Sigmoid colon (tissue), 4 donors: ENCODE measurements at regions not wholly inside any gene's neighbourhood (a gene's known extent, or its start where the extent isn't known, plus 50 kb on each side); places are given as distances from the start of the nearest gene placed in this dataset.

Source experiments
- POLR2A ChIP-seq, 2 donors: fragments of 450-650 bp; IDR thresholded peaks; one replicate each; pipeline ENCODE4 v1.6.1; 2016; ENCODE audit warnings: antibody characterized with exemption in 2 of 2, mild to moderate bottlenecking in 2 of 2, moderate library complexity in 2 of 2
- POLR2AphosphoS5 ChIP-seq, 4 donors: sonication (generic); formaldehyde crosslinking; IDR thresholded peaks; one replicate each; pipeline ENCODE4 v1.6.1; 2017; ENCODE audit warnings: antibody characterized with exemption in 4 of 4
- TF ChIP-seq, protein P1 (sequence below), 4 experiments: fragments of 450-650 bp in 3 of 4; fragments of 200-600 bp in 1 of 4; IDR thresholded peaks; one replicate each; pipeline ENCODE4 v1.5.1; 2016 to 2019; ENCODE audit warnings: antibody characterized with exemption in 4 of 4, mild to moderate bottlenecking in 3 of 4, moderate library complexity in 2 of 4

DNA sequence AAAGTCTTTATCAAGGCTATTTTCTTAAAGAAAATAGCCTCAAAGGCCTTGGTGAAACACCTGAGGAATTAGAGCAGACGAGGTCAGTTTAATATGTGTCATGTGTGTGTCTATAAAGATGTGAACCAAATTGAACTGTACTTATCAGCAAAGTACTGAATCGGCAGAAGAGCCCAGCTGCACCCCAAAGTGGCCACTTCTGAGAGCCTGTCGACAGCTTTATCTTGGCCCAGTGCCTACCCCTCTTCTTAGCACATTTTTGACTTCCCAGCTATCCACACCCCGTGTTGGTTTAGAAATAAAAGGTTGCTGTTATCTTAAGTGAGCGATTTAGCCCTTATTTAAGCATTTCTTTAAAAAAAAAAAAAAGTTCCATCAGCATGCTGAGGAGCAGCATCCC is 329.7 kb downstream of the FBXW7 start:
- no peak for TF ChIP-seq POLR2A (IDR thresholded peaks at IDR 0.05)
- TF ChIP-seq, protein P1, sequence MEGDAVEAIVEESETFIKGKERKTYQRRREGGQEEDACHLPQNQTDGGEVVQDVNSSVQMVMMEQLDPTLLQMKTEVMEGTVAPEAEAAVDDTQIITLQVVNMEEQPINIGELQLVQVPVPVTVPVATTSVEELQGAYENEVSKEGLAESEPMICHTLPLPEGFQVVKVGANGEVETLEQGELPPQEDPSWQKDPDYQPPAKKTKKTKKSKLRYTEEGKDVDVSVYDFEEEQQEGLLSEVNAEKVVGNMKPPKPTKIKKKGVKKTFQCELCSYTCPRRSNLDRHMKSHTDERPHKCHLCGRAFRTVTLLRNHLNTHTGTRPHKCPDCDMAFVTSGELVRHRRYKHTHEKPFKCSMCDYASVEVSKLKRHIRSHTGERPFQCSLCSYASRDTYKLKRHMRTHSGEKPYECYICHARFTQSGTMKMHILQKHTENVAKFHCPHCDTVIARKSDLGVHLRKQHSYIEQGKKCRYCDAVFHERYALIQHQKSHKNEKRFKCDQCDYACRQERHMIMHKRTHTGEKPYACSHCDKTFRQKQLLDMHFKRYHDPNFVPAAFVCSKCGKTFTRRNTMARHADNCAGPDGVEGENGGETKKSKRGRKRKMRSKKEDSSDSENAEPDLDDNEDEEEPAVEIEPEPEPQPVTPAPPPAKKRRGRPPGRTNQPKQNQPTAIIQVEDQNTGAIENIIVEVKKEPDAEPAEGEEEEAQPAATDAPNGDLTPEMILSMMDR (IDR thresholded peaks at IDR 0.05) = no peak
- TF ChIP-seq POLR2AphosphoS5 (IDR thresholded peaks at IDR 0.05) = no peak
